IPS-18a (cell line): ENCODE measurements at regions not wholly inside any gene's neighbourhood (a gene's known extent, or its start where the extent isn't known, plus 50 kb on each side); places are given as distances from the start of the nearest gene placed in this dataset.

Experiments used
- H3K27ac ChIP-seq: one replicate; pipeline ENCODE4 v1.5.1; 2013; ENCODE audit warnings: low read length
- H3K27me3 ChIP-seq: one replicate; pipeline ENCODE4 v1.6.1; 2013; ENCODE audit warnings: mild to moderate bottlenecking, low read length; ENCODE audit not compliant: control insufficient read depth, insufficient read depth
- H3K36me3 ChIP-seq: one replicate; pipeline ENCODE4 v1.6.1; 2013; ENCODE audit warnings: low read depth, low read length; ENCODE audit not compliant: control insufficient read depth
- H3K4me1 ChIP-seq: one replicate; pipeline ENCODE4 v1.6.1; 2013; ENCODE audit warnings: low read depth, low read length; ENCODE audit not compliant: control insufficient read depth
- H3K4me3 ChIP-seq: one replicate; pipeline ENCODE4 v1.5.1; 2013; ENCODE audit warnings: low read length
- H3K9ac ChIP-seq: one replicate; pipeline ENCODE4 v1.6.1; 2013; ENCODE audit warnings: mild to moderate bottlenecking, low read length, moderate library complexity
- H3K9me3 ChIP-seq: one replicate; pipeline ENCODE4 v1.6.1; 2013; ENCODE audit warnings: low read depth, low read length; ENCODE audit not compliant: control insufficient read depth

DNA sequence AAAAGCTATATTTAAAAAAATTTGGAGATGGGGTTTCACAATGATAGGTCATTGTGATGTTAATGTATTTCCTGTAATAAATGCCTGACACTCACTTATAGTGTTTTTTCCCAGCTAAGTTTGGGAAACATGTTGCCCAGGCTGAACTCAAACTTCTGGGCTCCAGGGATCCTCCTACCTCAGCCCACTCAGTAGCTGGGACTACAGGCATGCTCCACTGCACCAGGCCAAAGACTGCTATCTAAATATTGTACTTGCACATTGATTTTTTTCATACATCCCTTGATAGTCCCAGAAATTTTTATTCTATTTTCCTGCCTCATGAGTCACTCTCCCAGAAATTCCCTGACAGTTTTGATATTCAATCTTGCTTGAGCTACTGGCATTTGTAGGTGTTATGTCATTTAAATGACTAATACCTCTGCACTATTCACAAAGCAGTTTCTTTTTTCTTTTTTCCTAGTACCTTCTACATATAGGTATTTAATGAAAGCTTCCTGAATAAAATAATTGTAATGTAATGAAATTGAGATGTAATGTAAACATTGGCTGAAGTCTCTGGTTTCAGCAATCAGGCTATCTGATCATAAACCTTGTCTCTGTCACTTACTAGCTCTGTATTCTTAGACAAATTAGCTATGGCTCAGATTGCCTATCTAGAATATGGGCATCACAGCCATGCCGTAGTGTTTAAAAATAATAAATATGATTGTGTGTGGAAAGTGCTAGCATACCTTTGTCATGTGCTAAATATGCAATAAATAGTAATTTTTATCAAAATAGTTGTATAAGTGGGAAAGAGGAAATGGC, 1973.0 kb upstream of the AGA start:
- Histone ChIP-seq H3K9me3 (no peaks in the 10 kb centered on the region), H3K27me3 (no peaks in the 10 kb centered on the region), H3K27ac (no peak overlapping the region), H3K4me3 (no peak overlapping the region), H3K9ac (no peak overlapping the region), H3K4me1 (peaks cover 23% of the 10 kb centered on the region), H3K36me3 (no peaks in the 10 kb centered on the region)

DNA sequence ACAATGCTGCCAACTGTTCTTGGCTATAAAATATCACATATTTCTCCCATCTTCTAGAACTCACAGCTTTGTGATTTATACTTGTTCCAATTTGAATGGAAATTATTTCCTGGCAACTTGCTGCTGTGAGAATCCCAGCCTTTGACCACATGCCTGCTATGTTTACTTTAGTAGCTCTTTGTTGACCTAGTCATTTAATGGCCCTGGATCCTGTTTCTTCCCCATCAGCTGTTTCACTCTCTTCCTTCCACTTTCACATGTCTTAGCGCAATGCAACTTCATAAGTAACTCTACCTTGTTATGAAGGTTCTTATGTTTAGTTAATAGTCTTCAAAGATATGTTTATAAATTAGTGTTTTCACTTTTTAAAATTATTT, 1973.6 kb upstream of the AGA start:
- peaks cover 23% of the 10 kb centered on the region for H3K4me1 ChIP-seq
- H3K27ac ChIP-seq, result no peak overlapping the region
- H3K9ac ChIP-seq, result no peak overlapping the region
- H3K36me3 ChIP-seq, result no peaks in the 10 kb centered on the region
- no peak overlapping the region for H3K4me3 ChIP-seq
- H3K9me3 ChIP-seq, result no peaks in the 10 kb centered on the region
- H3K27me3 ChIP-seq, result no peaks in the 10 kb centered on the region

GRCh38 chr4:179417357-179417756, 1975.1 kb upstream of the AGA start:
- H3K36me3 ChIP-seq, result no peaks in the 10 kb centered on the region

GRCh38 chr4:179437962-179438361, 1995.7 kb upstream of the AGA start:
- H3K4me3 ChIP-seq, result no peak overlapping the region
- H3K27ac ChIP-seq, result no peak overlapping the region
- no peaks in the 10 kb centered on the region for H3K27me3 ChIP-seq
- H3K9me3 ChIP-seq, result no peaks in the 10 kb centered on the region
- peaks cover 4% of the 10 kb centered on the region for H3K4me1 ChIP-seq
- no peaks in the 10 kb centered on the region for H3K36me3 ChIP-seq
- H3K9ac ChIP-seq, result no peak overlapping the region

More at GRCh38 chr4:179417357-179417756, 1975.1 kb upstream of the AGA start:
- Histone ChIP-seq H3K9ac (no peak overlapping the region), H3K9me3 (no peaks in the 10 kb centered on the region), H3K27me3 (no peaks in the 10 kb centered on the region), H3K27ac (no peak overlapping the region), H3K4me1 (peaks cover 18% of the 10 kb centered on the region), H3K4me3 (no peak overlapping the region)

- Histone ChIP-seq H3K4me1 (peaks cover 4% of the 10 kb centered on the region), H3K9ac (no peak overlapping the region), H3K27me3 (no peaks in the 10 kb centered on the region), H3K4me3 (no peak overlapping the region), H3K36me3 (no peaks in the 10 kb centered on the region), H3K27ac (no peak overlapping the region), H3K9me3 (no peaks in the 10 kb centered on the region)
Measured at GRCh38 chr4:179441596-179441995, 1999.4 kb upstream of the AGA start.

DNA sequence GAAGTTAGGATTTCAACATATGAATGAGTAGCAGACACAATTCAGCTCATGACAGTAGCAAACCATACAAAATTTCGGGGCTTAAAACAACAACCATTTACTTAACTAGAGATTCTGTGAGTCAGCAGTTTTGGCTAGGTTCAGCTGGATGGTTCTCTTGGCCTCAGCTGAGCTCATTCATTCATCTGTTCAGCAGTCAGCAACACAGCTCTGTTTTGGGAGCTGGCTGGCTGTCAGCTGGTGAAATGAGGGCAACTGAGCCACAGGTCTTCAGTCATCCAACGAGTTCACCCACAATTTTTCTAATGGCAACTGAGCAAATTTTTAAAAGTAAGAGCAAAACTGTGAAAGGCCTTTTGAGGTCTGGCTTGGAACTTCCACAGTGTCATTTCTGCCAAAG, 2005.1 kb upstream of the AGA start:
- H3K36me3 ChIP-seq, result no peaks in the 10 kb centered on the region
- no peak overlapping the region for H3K9ac ChIP-seq
- H3K9me3 ChIP-seq, result no peaks in the 10 kb centered on the region
- H3K4me3 ChIP-seq, result no peak overlapping the region
- H3K27me3 ChIP-seq, result no peaks in the 10 kb centered on the region
- H3K27ac ChIP-seq, result no peak overlapping the region
- H3K4me1 ChIP-seq, result no peaks in the 10 kb centered on the region

- peak overlapping the region; percentile 94 for H3K27ac ChIP-seq
- peak overlapping the region; percentile 70 for H3K9ac ChIP-seq
- peak overlapping the region; percentile 22 for H3K4me3 ChIP-seq
Measured at GRCh38 chr4:179465131-179465797, 2023.0 kb upstream of the AGA start.

DNA sequence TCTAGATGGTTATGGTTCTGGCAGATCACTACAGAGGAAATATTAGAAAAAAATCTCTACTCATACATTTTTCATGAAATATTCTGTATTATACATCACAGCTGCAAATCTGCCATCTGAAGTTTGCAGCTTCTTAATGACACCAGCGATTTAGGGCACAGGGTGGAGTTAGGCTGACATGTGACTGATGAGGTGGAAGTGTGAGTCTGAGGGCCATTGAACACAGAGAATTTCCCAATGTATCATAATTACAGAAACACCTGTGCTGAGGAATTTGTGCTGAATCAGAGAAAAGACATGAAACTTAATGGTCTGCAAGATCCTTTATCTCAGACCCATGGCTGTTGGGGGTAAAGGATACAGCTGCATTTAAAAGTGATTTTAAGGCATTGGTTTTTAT, 2025.6 kb upstream of the AGA start:
- Histone ChIP-seq H3K4me3 (no peak overlapping the region), H3K4me1 (peaks cover 21% of the 10 kb centered on the region), H3K36me3 (no peaks in the 10 kb centered on the region), H3K27me3 (no peaks in the 10 kb centered on the region), H3K27ac (no peak overlapping the region), H3K9ac (no peak overlapping the region), H3K9me3 (no peaks in the 10 kb centered on the region)

More at GRCh38 chr4:179465131-179465797, 2023.0 kb upstream of the AGA start:
- H3K36me3 ChIP-seq, result no peaks in the 10 kb centered on the region
- peaks cover 21% of the 10 kb centered on the region for H3K4me1 ChIP-seq
- H3K27me3 ChIP-seq, result no peaks in the 10 kb centered on the region
- no peaks in the 10 kb centered on the region for H3K9me3 ChIP-seq

- H3K27me3 ChIP-seq, result no peaks in the 10 kb centered on the region
- H3K4me1 ChIP-seq, result no peaks in the 10 kb centered on the region
- H3K4me3 ChIP-seq, result no peak overlapping the region
- no peaks in the 10 kb centered on the region for H3K9me3 ChIP-seq
- H3K9ac ChIP-seq, result no peak overlapping the region
- no peak overlapping the region for H3K27ac ChIP-seq
- no peaks in the 10 kb centered on the region for H3K36me3 ChIP-seq
Measured at GRCh38 chr4:179472164-179472563, 2029.9 kb upstream of the AGA start.

DNA sequence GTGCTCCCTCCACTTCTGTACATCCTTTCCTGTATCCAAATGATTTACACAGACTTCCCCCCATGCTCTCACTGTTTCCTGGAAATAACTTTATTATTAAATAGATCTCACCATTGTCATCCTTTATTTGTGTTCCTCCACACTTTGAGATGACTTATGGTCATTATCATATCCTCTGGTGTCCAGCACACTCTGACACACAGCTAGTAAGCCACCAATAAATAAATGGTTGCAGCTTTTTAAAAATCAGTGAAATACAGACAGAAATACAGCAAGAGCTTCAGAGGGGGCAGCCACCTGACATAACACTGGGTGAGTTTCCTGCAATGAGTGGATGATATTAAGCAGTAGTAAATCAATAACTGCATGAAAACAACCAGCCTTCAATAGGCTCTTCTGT, 2036.4 kb upstream of the AGA start:
- Histone ChIP-seq H3K9ac (no peak overlapping the region), H3K27ac (no peak overlapping the region), H3K27me3 (no peaks in the 10 kb centered on the region), H3K9me3 (no peaks in the 10 kb centered on the region), H3K4me1 (peaks cover 6% of the 10 kb centered on the region), H3K4me3 (no peak overlapping the region), H3K36me3 (no peaks in the 10 kb centered on the region)

DNA sequence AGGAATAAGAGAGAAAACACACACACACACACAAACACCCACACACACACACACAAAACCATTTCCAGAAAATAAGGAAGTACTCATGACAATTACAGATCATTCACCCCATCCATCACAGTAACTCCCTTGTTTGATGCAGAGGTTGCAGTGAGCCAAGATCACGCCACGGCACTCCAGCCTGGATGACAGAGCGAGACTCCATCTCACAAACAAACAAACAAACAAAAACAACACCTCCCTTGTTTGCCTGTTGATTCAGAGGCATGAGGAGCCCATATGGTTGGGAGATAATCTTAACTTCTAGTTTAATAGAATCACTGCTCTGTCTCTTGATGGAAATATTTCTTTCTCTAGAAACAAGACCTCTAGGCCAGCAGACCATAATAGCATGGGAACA, 2043.5 kb upstream of the AGA start:
- Histone ChIP-seq H3K4me3 (no peak overlapping the region), H3K36me3 (no peaks in the 10 kb centered on the region), H3K9me3 (no peaks in the 10 kb centered on the region), H3K9ac (no peak overlapping the region), H3K27me3 (no peaks in the 10 kb centered on the region), H3K27ac (no peak overlapping the region), H3K4me1 (peaks cover 6% of the 10 kb centered on the region)
